ENCODE measurements at regions not wholly inside any gene's neighbourhood (a gene's known extent, or its start where the extent isn't known, plus 50 kb on each side); places are given as distances from the start of the nearest gene placed in this dataset.

DNA sequence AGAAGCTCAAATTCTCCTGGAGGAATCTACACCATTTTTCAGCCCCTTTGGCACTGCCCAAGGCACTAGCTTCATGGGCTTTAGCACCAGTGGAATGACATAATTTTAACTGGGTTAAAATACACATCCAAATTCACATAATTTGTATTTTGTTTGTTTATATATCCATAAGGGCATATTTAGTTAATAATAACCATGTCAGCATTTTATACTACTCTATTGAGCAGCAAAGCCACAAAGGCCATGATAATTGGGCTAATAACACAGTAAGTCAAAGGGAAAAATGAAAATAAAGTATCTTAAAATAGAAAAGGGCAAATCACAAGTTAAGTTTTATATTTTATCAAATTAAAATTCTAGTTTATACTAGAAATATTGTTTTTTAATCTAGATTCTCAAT lies 262.7 kb upstream of the TACR3 start:
- TF ChIP-seq POLR2A (IDR thresholded peaks at IDR 0.05; ENCODE audit: low read depth, low read length) = no peak
- TF ChIP-seq POLR2AphosphoS5 (IDR thresholded peaks at IDR 0.05; ENCODE audit: low read depth, low read length) = no peak
- TF ChIP-seq TAF1 (IDR thresholded peaks at IDR 0.05; ENCODE audit: borderline replicate concordance, low read depth, low read length) = no peak

All from GM12892 (cell line).